NT2/D1 (cell line): ENCODE measurements at regions not wholly inside any gene's neighbourhood (a gene's known extent, or its start where the extent isn't known, plus 50 kb on each side); places are given as distances from the start of the nearest gene placed in this dataset.

ENCODE experiments used
- SUZ12 ChIP-seq: IDR thresholded peaks from 2 replicates; pipeline ENCODE4 v1.6.1; 2011; ENCODE audit not compliant: insufficient read length, insufficient read depth; ENCODE audit errors: extremely low read depth
- YY1 ChIP-seq: IDR thresholded peaks from 2 replicates; pipeline ENCODE4 v1.6.1; 2011; ENCODE audit not compliant: insufficient read length, insufficient read depth
- ZNF274 ChIP-seq: IDR thresholded peaks from 2 replicates; pipeline ENCODE4 v1.6.1; 2011; ENCODE audit warnings: mild to moderate bottlenecking, low read depth, low read length

DNA sequence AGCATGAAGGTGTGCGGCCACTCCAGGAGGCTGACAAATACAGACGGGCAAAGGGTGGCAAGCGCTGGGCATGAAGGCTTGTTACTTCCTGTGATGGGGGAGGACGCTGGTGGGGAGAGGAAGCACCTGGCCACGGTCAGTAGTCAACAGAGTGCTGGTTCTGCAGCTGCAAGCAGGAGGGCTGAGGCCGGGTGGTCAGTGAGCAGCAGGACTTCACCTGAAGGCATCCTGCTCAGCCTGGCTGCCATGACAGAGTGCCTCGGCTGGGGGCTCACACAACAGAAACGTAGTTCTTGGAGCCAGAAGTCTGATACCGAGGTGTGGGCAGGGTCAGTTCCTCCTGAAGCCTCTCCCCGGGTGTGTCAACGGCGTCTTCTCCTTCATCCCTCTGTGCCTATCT is 118.6 kb upstream of the IRX4 start:
- TF ChIP-seq ZNF274 (no peak), SUZ12 (no peak), YY1 (no peak)
